ENCODE measurements at regions not wholly inside any gene's neighbourhood (a gene's known extent, or its start where the extent isn't known, plus 50 kb on each side); places are given as distances from the start of the nearest gene placed in this dataset.

DNA sequence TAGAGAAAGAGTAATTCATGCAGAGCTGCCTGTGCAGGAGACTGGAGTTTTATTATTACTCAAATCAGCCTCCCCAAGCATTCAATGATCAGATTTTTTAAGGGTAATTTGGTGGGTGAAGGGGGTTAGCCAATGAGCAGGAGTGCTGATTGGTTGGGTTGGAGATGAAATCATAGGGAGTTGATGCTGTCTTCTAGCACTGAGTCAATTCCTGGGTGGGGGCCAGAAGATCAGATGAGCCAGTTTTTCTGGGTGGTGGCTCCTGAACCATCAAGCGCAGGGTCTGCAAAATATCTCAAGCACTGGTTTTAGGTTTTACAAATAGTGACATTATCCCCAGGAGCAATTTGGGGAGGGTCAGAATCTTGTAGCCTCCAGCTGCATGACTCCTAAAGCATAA lies 312.8 kb upstream of the THSD7B start:
- no peak for DNase-seq (ENCODE audit: low spot score)

DNA sequence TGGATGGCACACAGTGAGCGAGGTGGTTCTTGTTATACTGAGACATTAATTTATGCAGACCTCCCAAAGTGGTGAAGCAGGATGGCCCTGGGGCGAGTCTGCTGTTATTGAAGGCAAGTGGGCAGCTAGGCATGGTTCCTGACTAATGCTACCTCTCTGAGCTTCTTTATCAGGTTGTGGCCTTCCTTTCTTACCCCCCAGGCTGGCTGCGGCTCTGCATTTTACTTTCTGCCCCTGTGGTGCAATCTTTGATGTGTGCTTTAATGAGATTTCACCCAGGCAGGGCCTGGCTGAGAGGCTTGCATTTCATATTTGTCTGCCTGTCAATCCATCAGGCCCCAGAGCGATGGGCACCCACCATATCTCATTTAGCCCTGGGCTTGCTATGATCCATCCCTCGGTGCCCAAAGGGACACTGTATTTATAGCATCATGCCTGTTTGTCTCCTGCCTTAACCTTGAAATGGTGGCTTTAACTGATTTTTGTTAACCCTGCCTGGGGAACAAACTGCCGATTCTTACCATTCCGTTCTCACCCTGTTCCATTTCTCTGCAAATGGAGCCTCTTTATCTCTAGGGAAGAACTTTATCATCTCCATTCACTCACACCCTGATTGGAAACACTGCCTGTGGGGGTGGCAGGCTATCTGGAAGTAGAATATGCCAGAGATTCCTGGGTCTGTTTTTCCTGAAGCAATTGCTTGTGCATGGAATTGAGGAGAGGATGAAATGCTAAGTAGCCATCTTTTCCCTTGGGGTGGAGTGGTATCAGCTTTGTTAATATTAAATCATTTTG lies 316.2 kb upstream of the THSD7B start:
- no peak for DNase-seq (ENCODE audit: low spot score)

DNA sequence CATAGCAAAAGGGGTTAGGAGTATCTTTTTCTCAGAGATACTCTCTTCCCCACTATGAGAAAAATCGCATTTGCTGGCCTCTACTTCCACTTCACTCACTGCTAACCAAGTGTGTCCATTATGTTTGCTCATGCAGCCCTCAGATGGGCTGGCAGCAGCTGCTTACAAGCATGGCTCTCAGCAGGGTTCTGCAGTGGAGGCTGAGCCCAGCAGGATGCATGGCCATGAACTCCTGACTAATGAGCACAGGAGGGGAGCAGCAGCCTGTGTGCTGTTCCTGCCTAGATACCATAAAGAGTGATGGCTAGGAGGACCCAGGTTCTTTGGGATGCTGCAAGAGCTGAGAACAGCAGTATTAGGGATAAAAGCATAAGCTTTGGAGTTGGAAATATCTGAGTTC lies 316.9 kb upstream of the THSD7B start:
- DNase-seq (ENCODE audit: low spot score) = no peak

DNA sequence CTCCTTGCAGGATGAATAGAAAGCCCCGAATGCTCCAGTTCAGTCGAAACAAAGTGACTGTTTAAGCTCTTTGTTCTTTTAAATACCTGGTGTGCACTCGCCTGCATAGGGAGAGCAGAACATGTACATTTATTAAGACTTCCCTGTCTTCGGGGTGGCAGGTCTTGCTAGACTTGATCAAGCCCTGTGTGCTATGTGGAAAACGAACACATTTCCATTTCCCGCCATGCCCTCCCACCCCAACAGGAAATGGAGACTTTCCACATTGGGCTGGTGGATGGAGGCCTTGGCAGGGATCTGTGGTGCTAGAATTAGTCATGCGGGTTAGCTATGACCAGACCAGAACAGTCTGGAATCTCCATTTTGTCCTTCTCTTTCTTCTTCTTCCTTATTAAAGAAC lies 321.0 kb upstream of the THSD7B start:
- DNase-seq (ENCODE audit: low spot score) = no peak

DNA sequence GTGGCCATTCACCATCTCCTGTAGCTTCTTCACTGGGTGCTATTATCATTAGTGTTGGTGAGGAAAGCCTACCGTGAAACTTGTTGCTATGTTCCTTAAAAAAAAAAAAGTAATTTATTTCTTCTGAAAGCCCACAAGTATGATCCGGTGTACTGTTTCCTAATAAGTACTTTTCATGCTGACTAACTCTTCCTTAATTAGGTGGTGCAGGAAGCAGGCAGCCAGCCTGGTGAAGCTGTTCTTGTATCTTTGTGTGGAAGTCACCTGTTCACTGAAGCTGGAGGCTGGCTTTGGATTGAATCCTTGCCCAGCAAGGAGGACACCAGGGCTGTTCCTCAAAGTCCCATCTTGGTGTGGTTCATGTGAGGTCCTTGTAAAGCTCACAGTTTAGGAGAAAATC lies 321.7 kb upstream of the THSD7B start:
- no peak for DNase-seq (ENCODE audit: low spot score)

DNA sequence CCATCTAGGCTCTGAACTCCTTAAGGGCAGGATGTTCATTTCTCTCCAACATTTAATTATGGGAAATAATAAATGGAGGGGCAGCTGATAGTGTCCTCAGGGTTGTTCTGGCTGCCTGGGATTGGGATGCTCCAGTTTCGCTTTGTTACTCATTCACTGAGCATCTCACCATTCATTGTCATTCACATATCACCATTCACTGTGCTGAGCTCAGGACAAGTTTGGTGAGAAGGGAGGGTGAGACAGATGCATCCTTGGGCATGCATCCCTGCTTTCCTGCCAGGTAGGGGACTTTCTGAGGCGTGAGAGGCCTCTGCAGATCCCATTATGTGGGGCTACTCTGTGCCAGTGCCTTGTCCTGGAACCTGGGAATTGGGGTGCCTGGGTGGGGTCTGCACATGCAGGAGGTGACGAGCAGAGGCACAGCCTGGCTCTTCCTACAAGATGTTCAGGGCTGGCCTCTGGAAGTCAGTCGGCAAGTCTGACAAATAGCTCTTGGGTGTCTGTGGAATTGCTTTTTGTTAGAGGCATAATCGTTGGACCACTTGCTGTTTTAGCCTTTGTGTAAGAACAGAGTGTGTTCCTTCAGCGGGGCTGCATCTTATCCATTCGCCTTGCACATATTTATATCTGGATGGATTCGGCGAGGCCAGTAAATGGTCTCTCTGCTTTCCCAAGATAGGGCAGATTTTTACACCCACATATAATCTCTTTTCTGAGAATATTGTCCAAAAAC lies 323.2 kb upstream of the THSD7B start:
- no peak for DNase-seq (ENCODE audit: low spot score)

DNA sequence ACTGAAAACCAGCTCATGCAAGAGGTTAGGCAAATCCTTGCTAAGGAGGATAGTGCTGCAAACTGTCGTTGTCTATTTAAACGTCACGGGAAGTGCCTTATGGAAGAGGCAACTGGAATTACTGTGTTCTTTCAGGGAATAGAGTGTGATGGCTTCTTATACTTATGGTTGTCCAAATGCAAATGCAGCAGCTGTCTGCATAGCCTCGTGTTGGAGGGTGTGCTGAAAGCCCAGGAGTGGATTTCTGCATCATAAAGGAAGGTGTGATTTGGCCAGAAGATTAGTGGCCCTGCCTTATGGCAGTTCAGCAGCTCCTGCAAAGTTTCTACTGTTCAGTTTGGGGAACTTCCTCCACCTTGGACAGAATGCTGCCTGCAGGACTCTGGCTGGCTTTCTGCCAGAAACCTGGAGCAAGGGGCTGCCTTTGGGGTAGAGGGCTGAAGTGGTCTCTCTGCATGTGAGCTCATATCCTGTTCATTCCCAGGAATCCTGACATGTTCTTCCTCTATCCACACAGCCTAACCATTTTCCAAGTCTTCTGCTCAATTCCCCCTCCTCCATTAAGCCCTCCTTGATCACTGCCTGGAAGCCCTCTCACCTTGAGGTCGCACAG lies 321.2 kb upstream of the CXCR4 start:
- no peak for DNase-seq (ENCODE audit: low spot score)

DNA sequence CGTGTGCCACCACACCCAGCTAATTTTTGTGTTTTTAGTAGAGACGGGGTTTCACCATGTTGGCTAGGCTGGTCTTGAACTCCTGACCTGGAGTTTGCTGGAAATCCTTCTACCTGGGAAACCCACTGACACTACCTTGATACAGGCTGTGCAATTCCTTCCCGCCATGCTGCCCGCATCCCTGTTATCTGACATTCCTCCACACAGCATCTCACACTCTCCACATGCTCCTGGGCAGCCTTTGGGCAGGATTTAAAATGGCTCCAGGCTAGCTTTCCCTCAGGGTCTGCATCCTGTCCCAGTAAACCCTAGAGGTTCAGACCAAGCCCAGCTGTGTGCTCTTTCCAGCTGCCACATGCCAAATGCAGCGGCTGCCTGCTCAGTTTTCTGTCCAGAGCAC lies 319.5 kb upstream of the CXCR4 start:
- no peak for DNase-seq (ENCODE audit: low spot score)

DNA sequence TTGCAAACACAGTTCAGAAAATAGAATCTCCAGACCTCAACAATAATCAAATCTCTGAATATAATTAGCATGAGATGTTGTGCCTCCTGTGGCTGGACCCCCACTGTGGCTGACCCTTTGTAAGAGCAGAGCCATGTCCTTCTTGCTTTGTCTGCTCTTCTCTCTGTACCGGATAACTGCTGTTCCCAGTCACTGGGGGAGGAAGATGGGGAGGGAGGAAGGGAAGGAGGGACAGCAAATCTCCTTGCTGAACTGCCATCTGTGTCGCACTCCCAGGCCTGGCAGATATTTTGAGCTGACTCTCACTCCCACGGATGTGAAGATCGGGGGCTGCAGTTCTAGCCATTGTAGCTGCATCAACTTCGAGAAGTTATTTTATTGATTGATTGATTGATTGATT lies 319.0 kb upstream of the CXCR4 start:
- no peak for DNase-seq (ENCODE audit: low spot score)

DNA sequence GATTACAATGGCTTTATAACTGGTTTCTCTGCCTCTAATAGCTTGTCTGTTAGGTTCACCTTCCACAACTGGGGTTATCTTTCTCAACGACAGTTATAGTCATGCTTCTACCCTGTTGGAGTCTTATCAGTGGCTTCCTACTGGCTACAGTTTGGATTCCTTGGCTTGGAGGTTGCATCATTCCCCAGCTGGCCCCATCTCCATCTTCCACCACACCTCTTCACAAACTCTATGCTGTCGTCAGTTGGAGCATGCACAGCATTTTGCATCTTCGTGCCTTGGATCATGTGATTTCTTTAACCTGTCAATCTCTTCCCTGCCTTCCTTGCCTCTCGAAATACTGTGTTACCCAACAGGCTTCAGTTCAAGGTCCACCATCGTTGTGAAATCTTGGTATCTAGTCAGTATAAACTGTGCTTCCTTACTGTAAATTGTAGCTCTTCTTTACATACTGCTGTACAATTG lies 316.3 kb upstream of the CXCR4 start:
- no peak for DNase-seq (ENCODE audit: low spot score)

DNA sequence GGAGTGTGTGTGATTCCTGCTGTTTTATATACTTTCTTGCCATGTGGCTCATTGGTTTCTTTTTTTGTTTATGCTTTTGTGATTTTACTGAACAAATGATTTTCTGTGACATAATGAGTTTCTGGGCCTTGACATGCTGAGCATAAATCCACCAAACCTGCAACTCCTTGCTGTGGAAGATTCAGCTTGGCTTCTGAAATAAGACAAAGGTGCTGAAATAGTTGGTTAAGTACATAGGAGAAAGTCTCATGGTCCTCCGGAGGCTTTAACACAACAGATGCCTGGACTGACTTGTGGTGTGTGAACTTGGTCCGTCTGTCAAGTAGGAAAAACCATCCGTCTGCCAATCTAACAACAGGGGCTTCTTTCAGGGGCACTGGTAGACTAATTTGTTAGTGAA lies 315.3 kb upstream of the CXCR4 start:
- no peak for DNase-seq (ENCODE audit: low spot score)

DNA sequence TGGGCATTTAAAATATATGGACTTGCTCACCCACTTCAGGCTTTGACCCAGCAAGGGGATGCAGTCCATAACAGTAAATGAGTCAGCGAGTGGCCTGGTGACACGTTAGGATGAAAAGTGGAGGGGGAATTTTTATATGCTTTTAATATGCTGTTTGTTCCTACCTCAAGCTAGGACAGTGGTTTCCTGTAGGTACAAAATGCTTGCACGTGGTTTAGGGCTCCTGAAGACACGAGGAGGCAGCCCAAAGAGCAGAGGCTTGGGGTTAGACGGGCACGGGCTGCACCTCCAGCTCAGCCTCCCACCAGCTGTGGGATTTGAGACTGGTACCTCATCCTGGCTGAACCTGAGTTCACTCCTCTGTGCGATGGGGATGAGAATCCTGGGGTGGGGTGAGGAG lies 306.2 kb upstream of the CXCR4 start:
- no peak for DNase-seq (ENCODE audit: low spot score)

DNA sequence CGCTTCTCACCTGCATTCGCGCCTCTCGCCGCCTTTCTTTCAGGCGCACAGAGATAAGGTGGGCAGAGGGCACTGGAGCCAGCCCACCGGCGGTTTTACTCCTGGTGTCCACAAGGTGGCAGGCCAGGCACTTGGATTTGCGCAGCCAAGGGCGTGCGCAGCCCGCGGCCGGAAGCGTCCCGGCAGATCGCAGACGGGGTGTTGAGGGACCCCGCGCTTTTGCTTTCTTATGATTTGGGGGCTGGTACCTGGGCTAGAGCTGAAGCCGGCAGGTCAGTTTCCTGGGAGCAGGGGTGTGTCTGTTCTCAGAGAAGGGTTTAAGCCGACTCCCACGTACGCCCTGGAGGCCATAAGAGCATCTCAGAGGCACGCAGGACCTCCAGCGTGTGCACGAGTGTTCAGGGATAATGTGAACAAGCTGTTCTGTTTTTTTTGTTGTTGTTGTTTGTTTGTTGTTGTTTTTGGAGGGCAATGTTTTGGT lies 305.6 kb upstream of the CXCR4 start:
- DNase-seq (ENCODE audit: low spot score) = peak; percentile 77

DNA sequence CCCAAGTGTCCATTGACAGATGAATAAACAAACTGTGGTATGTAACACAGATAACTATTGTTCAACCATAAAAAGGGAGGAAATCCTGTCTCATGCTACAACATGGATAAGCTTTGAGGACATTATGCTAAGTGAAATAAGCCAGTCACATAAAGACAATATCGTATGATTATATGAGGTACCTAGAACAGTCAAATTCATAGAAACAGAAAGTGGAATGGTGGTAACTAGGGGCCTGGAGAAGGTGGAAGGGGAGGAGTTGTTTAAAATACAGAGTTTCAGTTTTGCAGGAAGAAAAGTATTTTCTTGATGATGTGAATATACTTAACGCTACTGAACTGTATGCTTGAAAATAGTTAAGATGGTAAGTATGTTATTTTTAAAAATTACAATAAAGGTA lies 304.6 kb upstream of the CXCR4 start:
- DNase-seq (ENCODE audit: low spot score) = no peak

DNA sequence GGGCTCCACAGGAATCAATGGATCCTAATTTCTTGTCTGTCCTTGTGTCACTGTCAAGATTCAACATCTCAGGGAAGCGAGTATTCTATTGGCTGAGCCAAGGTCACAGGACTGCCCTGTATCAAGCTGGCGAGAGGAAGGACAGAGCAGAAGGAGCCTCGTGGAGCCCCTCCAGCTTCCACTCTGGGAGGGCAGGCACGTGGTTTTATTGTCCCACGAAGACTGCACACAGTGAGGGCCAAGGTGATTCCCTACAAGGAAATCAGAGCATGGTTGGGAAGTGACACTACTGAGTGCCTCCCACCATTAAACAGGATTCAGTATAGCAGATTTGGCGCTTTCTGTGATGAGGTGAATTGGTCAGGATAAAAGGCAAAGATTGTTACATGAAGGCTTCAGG lies 302.4 kb upstream of the CXCR4 start:
- DNase-seq (ENCODE audit: low spot score) = no peak

DNA sequence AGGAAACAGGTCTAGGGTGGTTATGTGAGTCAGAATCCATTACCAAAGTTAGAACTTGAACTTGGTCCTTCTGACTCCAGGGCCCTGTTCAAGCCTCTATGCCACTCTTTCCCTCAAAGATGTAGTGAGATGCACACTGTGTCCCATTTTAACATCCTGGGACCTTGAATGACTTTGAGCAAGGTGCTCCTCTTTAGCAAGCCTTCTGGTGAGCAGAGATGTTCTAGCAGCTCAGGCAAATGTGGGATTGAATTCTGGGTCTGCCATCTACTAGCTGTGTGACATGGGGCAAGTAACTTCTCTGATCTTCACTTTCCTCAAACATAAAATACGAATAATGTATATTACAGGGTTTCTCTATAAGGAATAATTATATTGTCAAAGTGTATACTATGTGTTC lies 294.0 kb upstream of the CXCR4 start:
- no peak for DNase-seq (ENCODE audit: low spot score)

DNA sequence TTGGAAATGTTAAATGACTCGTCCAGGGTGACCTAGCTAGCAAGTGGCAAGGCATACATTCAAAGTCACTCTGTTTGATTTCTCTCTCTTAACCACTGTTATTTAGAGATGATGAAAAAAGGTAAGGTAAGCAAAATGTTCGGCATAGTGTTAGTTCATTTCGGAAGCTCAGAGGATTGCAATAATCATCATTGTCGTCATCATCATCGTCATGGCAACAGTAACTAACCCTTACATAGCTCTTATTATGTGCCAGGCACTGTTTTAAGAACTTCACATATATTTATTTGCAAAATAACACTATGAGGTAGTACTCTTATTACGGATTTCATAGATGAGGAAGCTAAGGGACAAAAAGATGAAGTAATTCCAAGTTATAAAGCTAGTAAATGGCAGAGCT lies 292.7 kb upstream of the CXCR4 start:
- no peak for DNase-seq (ENCODE audit: low spot score)

DNA sequence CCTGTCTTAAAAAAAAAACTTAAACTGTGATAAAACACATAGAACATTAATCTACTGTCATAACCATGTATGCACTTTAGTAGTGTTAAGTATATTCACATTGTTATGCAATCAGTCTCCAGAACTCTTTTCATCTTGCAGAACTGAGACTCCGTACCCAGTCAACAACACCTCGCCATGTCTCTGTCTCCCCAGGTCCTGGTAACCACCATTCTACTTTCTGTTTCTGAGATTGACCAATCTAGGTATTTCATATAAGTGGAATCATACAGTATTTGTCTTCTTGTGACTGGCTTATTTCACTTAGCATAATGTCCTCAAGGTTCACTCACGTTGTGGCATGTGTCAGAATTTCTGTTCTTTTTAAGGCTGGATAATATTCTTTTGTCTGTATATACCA lies 290.8 kb upstream of the CXCR4 start:
- DNase-seq (ENCODE audit: low spot score) = no peak

DNA sequence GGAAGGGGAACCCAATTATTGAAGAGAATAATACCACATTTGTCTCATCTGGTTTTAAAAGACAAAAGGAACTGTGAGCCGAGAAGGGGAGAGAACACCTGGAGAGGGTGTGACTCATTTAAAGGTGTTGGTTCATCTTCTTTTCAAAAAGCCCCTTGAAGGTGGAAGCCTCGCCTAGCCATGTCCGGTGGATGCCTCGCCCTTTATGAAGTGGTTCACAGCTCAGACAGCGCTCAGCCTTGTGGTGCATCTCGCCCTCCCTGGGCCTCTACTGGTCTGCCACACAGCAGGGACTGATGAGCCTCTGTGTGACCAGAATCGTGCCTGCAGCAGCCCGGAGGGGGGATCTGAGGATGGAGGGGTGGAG lies 290.0 kb upstream of the CXCR4 start:
- no peak for DNase-seq (ENCODE audit: low spot score)

DNA sequence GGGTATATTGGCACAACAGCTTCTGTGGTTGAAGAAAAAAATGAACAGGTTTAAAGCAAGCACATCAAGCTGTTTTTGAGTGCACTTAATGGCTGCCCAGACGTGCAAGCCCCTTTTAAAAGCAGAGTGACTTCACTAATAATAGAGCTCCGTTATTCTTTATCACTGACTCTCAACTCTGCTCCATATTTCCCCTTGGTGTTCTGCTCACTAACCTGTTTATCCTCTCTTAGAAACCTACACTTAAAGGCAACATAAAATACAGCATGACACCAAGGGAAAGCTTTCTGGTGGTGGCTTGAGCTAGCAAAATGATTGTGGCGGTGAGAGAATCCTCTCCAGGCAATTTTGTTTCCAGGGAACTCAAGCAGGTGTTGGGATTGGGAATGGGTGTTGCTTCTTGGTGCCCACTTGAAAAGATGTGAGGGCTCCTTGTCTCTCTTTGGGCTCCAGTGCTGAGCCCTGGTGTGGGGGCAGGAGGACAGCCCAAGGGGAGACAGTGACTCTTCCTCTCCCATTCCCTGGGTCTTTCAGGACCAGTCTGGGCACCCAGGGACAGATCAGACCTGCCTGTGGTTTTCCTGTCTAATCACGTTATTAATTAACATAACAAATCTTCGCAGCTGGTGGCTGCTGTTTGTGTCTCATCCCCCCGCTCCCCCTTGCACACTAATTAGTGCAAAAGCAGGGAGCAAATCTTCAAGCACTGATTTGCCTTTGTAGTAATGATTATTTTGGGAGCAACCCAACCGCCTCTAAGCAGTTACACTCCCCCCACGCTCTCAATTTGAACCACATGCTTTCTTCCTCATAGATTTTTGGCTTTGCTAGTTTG lies 289.4 kb upstream of the CXCR4 start:
- DNase-seq (ENCODE audit: low spot score) = no peak

DNA sequence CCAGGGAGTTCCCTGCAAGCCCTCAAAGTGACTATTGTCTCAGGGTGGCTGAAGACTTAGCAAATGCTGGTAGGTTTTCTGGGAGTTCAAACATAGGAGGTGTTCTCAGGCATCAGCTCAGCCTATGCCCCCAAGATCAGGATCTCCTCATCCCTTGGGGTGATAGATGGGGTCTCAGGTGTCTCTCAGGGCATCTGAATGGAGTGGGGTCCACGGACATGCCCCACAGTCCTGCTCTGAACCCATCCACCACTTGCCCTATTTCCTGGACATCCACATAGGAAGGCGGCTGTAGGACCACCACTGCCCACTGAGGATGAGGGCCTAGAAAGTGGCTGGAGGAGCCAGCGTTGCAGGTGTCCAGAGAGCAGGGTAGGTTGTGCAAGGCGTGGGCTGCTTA lies 287.0 kb upstream of the CXCR4 start:
- DNase-seq (ENCODE audit: low spot score) = no peak

DNA sequence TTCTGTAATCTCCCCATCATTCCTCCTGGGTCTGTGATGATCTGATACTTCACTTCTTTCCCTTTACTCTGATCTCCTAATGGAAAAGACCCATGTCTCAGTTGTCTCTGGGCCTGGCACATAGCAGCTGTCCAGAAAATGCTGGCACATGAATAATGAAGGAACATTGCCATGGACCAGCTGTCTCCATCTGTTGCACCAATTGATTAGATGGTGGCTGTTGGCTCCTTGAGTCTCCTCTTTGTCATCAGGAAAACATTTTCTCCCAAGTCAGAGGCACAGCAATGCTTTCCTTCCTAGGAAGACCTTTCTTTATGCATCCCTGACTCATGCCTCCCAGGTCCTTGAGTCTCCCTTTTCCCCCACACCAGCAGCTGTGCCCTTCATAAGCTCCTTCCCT lies 286.2 kb upstream of the CXCR4 start:
- DNase-seq (ENCODE audit: low spot score) = no peak

Measured in left forelimb (tissue), 1 donor.